ENCODE measurements at regions not wholly inside any gene's neighbourhood (a gene's known extent, or its start where the extent isn't known, plus 50 kb on each side); places are given as distances from the start of the nearest gene placed in this dataset.

- no peaks in the 10 kb centered on the region for H3K36me3 Mint-ChIP-seq
- peaks cover 0 to 11% (median 2%) of the 10 kb centered on the region in 5 donors for H3K27me3 Mint-ChIP-seq
- no peak overlapping the region for H3K4me3 Mint-ChIP-seq
- no peak overlapping the region for H3K27ac Mint-ChIP-seq
- ATAC-seq (no peak), DNase-seq (no peak)
- POLR2A ChIA-PET = no interaction called here
- no peaks in the 10 kb centered on the region for H3K4me1 Mint-ChIP-seq
- peaks cover 0 to 17% (median 0%) of the 10 kb centered on the region in 9 donors for H3K9me3 Mint-ChIP-seq
These were observed 406.6 kb downstream of the HTR7 start for GRCh38 chr10:90451283-90451682.

- H3K27me3 Mint-ChIP-seq = peaks cover 0 to 12% (median 3%) of the 10 kb centered on the region in 5 donors
- no peaks in the 10 kb centered on the region for H3K4me1 Mint-ChIP-seq
- H3K27ac Mint-ChIP-seq = no peak overlapping the region
- POLR2A ChIA-PET = no interaction called here
- DNase-seq (no peak), ATAC-seq (no peak)
- H3K9me3 Mint-ChIP-seq = peaks cover 0 to 5% (median 0%) of the 10 kb centered on the region in 9 donors
- no peaks in the 10 kb centered on the region for H3K36me3 Mint-ChIP-seq
- H3K4me3 Mint-ChIP-seq = no peak overlapping the region
These were observed 399.8 kb downstream of the HTR7 start for GRCh38 chr10:90458054-90458453.

- no peaks in the 10 kb centered on the region for H3K4me1 Mint-ChIP-seq
- ATAC-seq = no peak
- no peak for DNase-seq
- no peak overlapping the region for H3K4me3 Mint-ChIP-seq
- H3K27ac Mint-ChIP-seq = no peak overlapping the region
- POLR2A ChIA-PET = no interaction called here
- H3K27me3 Mint-ChIP-seq = peaks cover 0 to 8% (median 3%) of the 10 kb centered on the region in 5 donors
- peaks cover 0 to 2% (median 0%) of the 10 kb centered on the region in 9 donors for H3K9me3 Mint-ChIP-seq
- H3K36me3 Mint-ChIP-seq = no peaks in the 10 kb centered on the region
These were observed 399.3 kb downstream of the HTR7 start for GRCh38 chr10:90458571-90458970.

- POLR2A ChIA-PET = no interaction called here
- ATAC-seq = no peak
- Mint-ChIP-seq H3K4me3 (no peak overlapping the region), H3K36me3 (no peaks in the 10 kb centered on the region), H3K4me1 (no peaks in the 10 kb centered on the region), H3K9me3 (no peaks in the 10 kb centered on the region), H3K27me3 (peaks cover 0 to 5% (median 3%) of the 10 kb centered on the region in 5 donors), H3K27ac (no peak overlapping the region)
- DNase-seq = no peak
These were observed 396.2 kb downstream of the HTR7 start for GRCh38 chr10:90461437-90462155.

GRCh38 chr10:90462749-90463470 lies 394.9 kb downstream of the HTR7 start:
- Mint-ChIP-seq H3K4me3 (no peak overlapping the region), H3K27me3 (peaks cover 0 to 5% (median 3%) of the 10 kb centered on the region in 5 donors), H3K27ac (no peak overlapping the region), H3K36me3 (no peaks in the 10 kb centered on the region), H3K4me1 (no peaks in the 10 kb centered on the region), H3K9me3 (no peaks in the 10 kb centered on the region)
- DNase-seq (no peak), ATAC-seq (no peak)
- POLR2A ChIA-PET = no interaction called here

GRCh38 chr10:90464329-90464728 lies 393.5 kb downstream of the HTR7 start:
- Mint-ChIP-seq H3K4me1 (no peaks in the 10 kb centered on the region), H3K27me3 (no peaks in the 10 kb centered on the region), H3K9me3 (no peaks in the 10 kb centered on the region), H3K27ac (no peak overlapping the region), H3K36me3 (no peaks in the 10 kb centered on the region), H3K4me3 (no peak overlapping the region)
- no peak for ATAC-seq
- DNase-seq = no peak
- POLR2A ChIA-PET = no interaction called here

GRCh38 chr10:90470966-90471365 lies 386.9 kb downstream of the HTR7 start:
- Mint-ChIP-seq H3K4me3 (no peak overlapping the region), H3K9me3 (peaks cover 0 to 15% (median 3%) of the 10 kb centered on the region in 9 donors), H3K4me1 (no peaks in the 10 kb centered on the region), H3K27me3 (no peaks in the 10 kb centered on the region), H3K36me3 (no peaks in the 10 kb centered on the region), H3K27ac (no peak overlapping the region)
- DNase-seq = no peak
- POLR2A ChIA-PET = no interaction called here
- ATAC-seq = no peak

- Mint-ChIP-seq H3K4me3 (no peak overlapping the region), H3K9me3 (peaks cover 0 to 10% (median 0%) of the 10 kb centered on the region in 9 donors), H3K27ac (no peak overlapping the region), H3K36me3 (no peaks in the 10 kb centered on the region), H3K4me1 (no peaks in the 10 kb centered on the region), H3K27me3 (peaks cover 0 to 3% (median 0%) of the 10 kb centered on the region in 5 donors)
- ATAC-seq (no peak), DNase-seq (no peak)
- POLR2A ChIA-PET = no interaction called here
These were observed 377.4 kb downstream of the HTR7 start for GRCh38 chr10:90480466-90480865.

- POLR2A ChIA-PET = no interaction called here
- Mint-ChIP-seq H3K4me3 (no peak overlapping the region), H3K27ac (no peak overlapping the region), H3K36me3 (no peaks in the 10 kb centered on the region), H3K9me3 (peaks cover 0 to 10% (median 0%) of the 10 kb centered on the region in 9 donors), H3K27me3 (peaks cover 0 to 5% (median 0%) of the 10 kb centered on the region in 5 donors), H3K4me1 (no peaks in the 10 kb centered on the region)
- no peak for ATAC-seq
- DNase-seq = no peak
These were observed 376.4 kb downstream of the HTR7 start for GRCh38 chr10:90481326-90481923.

GRCh38 chr10:90484518-90484917 lies 373.3 kb downstream of the HTR7 start:
- DNase-seq (no peak), ATAC-seq (no peak)
- Mint-ChIP-seq H3K9me3 (peaks cover 0 to 10% (median 4%) of the 10 kb centered on the region in 9 donors), H3K27ac (no peak overlapping the region), H3K27me3 (peaks cover 0 to 10% (median 6%) of the 10 kb centered on the region in 5 donors), H3K4me3 (no peak overlapping the region), H3K36me3 (no peaks in the 10 kb centered on the region), H3K4me1 (no peaks in the 10 kb centered on the region)
- POLR2A ChIA-PET = no interaction called here

- H3K27me3 Mint-ChIP-seq = no peaks in the 10 kb centered on the region
- ATAC-seq (no peak), DNase-seq (no peak)
- H3K4me1 Mint-ChIP-seq = no peaks in the 10 kb centered on the region
- H3K36me3 Mint-ChIP-seq = peaks cover 0 to 31% (median 0%) of the 10 kb centered on the region in 3 donors
- H3K4me3 Mint-ChIP-seq = no peak overlapping the region
- POLR2A ChIA-PET = no interaction called here
- H3K9me3 Mint-ChIP-seq = peaks cover 13 to 56% (median 34%) of the 10 kb centered on the region in 9 donors
- H3K27ac Mint-ChIP-seq = no peak overlapping the region
These were observed 363.7 kb downstream of the HTR7 start for GRCh38 chr10:90494183-90494582.

GRCh38 chr10:90504172-90504571 lies 353.7 kb downstream of the HTR7 start:
- Mint-ChIP-seq H3K36me3 (no peaks in the 10 kb centered on the region), H3K27ac (no peak overlapping the region), H3K9me3 (peaks cover 0 to 8% (median 4%) of the 10 kb centered on the region in 9 donors), H3K4me3 (no peak overlapping the region), H3K4me1 (no peaks in the 10 kb centered on the region), H3K27me3 (peaks cover 0 to 3% (median 0%) of the 10 kb centered on the region in 5 donors)
- ATAC-seq (no peak), DNase-seq (no peak)
- POLR2A ChIA-PET = no interaction called here

GRCh38 chr10:90526721-90527120 lies 331.1 kb downstream of the HTR7 start:
- Mint-ChIP-seq H3K27me3 (peaks cover 2 to 38% (median 7%) of the 10 kb centered on the region in 5 donors), H3K36me3 (peaks cover 0 to 14% (median 0%) of the 10 kb centered on the region in 3 donors), H3K27ac (no peak overlapping the region), H3K4me3 (no peak overlapping the region), H3K9me3 (peaks cover 0 to 21% (median 3%) of the 10 kb centered on the region in 9 donors), H3K4me1 (no peaks in the 10 kb centered on the region)
- ATAC-seq (no peak), DNase-seq (no peak)
- POLR2A ChIA-PET = no interaction called here
